Kidney capillary endothelial cell (primary cell): ENCODE measurements at regions not wholly inside any gene's neighbourhood (a gene's known extent, or its start where the extent isn't known, plus 50 kb on each side); places are given as distances from the start of the nearest gene placed in this dataset.
"Not testable (repeated sequence)": the region's sequence is repeated elsewhere in the genome, so short reads cannot be mapped to it uniquely, and the experiment has no call there.

Experiments used
- DNase-seq: peaks from one replicate; pipeline ENCODE4 v3.0.0-alpha.2; 2018; ENCODE audit warnings: low spot score

DNA sequence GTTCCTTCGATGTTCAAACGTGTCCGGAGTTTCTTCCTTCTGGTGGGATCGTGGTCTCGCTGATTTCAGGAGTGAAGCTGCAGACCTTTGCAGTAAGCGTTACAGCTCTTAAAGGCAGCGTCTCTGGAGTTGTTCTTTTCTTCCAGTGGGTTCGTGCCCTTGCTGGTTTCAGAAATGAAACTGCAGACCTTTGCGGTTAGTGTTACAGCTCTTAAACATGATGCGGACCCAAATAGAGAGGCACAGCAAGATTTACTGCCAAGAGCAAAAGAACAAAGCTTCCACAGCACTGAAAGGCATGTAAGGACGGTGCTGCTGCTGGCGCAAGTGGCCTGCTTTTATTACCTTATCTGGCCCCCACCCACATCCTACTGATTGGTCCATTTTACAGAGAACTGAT, 931.4 kb downstream of the IPMK start:
- DNase-seq: no peak

- DNase-seq: no peak
These were observed 933.2 kb downstream of the IPMK start for GRCh38 chr10:57334523-57334922.

DNA sequence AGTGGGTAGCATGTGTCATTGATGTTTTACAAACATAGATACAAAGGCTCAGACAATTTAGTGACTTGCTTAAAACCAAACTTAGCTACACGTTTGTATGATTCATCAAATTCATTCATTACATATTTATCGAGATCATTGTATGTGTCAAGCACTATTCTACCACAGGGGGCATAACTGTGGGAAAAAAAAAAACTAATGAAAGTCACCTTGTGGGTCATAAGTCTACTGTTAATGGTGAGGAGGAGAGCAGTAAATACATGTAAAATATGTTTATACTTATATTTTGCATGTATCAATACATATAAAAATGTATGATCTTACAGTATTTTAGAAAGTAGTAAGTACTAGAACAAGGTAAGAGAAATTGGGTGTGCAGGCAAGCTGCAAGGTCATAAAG, 933.8 kb downstream of the IPMK start:
- DNase-seq: no peak

DNA sequence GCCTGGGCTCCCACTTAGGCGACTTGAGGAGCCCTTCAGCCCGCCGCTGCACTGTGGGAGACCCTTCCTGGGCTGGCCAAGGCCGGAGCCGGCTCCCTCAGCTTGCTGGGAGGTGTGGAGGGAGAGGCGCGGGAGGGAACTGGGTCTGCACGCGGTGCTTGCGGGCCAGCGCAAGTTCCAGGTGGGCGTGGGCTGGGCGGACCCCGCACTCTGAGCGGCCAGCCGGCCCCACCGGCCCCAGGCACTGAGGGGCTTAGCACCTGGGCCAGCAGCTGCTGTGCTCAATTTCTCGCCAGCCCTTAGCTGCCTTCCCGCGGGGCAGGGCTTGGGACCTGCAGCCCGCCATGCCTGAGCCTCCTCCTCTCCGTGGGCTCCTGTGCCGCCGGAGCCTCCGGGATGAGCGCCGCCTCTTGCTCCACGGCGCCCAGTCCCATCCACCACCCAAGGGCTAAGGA, 946.3 kb downstream of the IPMK start:
- DNase-seq: not testable (repeated sequence)

GRCh38 chr10:57320416-57320815, 947.3 kb downstream of the IPMK start:
- DNase-seq: no peak

DNA sequence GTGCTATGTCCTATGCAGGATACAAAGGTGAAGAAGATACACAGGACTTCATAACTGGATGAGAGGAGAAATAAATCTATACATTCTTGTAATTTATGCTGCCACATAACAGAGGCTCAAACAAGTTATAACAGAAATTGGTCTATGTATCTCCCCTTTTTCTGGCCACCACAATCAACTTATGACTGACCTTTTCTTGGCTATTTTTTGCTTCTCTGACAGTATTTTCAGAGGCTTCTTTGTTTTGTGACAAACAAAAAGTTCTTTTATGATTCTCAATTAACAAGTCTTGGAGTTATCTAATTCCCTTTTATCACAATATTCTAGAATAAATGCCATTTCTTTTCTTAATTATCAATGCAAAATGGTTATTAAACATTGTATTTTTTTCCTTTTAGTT, 953.0 kb upstream of the ZWINT start:
- DNase-seq: no peak

DNA sequence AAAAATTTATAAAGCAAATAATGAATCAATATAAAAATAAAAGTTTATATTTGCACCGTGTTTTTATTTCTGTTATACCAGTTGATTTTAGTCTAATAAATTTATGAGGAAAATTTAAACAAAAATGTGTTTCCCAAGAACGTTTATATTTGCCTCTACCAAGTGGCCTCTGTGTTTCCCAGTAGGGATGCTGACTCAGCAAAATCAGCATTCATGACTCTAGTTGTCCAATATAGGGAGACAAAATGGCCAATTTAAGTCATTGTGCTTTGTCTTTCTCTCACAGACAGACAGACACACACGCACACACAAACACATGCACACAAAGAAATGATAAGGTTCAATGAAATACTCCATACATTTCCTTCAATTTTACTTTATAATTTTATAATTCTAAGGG, 942.5 kb upstream of the ZWINT start:
- no peak for DNase-seq

DNA sequence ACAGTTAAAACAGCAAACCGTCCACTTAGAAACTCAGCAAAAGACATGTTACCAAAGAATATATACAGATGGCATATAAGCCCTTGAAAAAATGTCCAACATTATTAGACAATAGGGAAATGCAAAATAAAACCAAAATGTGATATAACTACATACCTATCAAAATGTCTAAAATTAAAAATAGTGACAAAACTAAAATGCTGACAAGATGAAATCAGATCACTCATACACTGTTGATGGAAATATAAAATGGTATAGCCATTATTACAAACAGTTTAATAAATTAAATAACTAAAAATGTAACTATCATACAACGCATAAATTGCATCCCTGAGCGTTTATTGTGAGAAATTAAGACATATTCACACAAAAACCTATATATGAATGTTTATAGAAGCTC, 939.7 kb upstream of the ZWINT start:
- no peak for DNase-seq

DNA sequence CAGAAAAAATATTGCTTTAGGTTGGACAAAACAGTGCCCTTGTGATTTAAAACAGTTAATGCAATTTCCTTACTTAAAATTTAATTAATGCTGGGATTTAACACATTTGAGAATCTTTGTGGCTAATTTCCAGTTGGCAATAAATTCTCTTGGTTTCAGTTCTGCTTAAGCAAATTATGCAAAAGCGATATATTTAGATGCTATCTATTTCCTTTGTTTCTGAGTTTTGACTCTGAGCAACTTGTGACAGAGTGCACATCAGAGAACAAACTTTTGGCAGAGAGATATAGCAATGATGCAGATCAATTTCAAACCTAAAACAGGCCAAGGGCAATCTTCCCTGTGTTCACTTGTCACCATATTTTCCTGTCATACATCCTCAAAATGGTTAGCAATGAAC, 933.6 kb upstream of the ZWINT start:
- no peak for DNase-seq

DNA sequence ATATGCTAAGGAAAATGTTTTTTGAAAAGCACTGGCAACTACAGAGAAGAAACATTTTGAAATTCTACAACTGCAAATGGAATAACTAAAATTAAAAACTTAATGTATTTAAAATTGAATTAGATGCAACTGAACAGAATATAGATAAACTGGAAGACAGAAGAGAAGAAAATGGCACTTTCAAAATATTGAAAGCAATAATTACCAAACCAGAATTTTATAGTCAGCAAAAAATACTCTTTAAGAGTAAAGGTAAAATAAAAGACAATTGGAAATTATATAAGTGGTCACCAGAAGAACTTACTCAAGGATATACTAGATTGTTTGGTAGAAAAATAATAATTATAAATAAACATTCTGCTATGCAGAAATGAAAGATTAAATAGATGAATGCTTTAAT, 927.7 kb upstream of the ZWINT start:
- no peak for DNase-seq

GRCh38 chr10:57262892-57263291, 901.8 kb upstream of the ZWINT start:
- no peak for DNase-seq

DNA sequence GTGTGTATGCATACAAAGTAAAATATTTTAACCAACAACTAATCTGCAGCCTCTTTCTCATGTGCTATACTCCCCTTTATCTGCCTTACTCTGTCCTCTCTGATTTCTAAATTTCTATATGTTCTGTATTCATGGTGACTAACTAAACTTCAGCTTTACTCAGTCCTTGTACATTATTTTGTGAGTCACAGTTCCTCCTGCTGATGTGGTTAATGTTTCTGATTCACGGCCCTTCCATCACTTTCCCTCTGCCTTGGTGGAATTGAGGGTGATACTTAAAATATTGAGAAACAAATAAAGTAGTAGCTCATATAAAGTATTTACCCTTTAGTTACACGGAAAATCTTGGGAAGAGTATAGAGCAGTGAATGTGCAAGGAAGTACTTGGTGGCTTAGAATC, 899.1 kb upstream of the ZWINT start:
- no peak for DNase-seq

GRCh38 chr10:57249615-57250281, 888.7 kb upstream of the ZWINT start:
- DNase-seq: no peak

DNA sequence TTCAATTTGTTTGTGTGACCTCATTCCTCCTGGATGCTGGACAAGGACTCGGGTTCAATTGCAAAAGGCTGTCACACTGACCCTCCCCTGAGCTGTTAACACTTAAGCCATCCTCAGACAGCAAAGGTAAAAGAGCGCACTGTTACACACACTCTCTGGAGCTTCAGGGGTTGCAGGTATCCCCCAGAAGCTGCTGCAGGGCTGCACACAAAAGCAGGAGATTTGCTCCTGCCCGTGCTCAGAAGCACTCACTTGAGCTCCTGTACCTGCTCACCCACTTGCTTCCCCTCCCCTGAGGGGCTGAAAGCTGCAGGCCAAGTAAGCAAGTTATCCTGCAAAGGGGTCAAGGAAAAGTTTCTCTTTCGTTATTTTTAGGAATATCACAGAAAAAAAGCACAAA, 886.2 kb upstream of the ZWINT start:
- no peak for DNase-seq

DNA sequence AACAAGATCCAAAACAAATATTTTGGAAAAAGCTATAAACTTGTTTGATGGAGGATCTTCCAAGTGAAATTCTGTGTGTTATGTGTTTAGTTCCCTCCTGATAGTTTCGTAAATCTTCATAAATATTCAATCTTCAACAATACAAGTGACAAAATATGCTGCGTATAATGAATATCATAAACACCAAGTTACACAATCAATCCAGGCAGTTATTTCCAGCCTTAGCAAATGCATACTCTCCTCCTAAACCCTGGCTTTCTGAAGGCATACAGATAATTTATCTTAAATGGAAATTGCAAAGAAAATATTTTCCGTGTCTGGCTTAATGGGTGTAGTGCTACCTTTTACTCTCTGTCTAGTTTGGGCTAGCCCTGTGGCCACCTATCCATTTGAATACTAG, 864.9 kb upstream of the ZWINT start:
- no peak for DNase-seq

- DNase-seq: no peak
These were observed 863.8 kb upstream of the ZWINT start for GRCh38 chr10:57224811-57225210.

- DNase-seq: no peak
These were observed 861.5 kb upstream of the ZWINT start for GRCh38 chr10:57222603-57223002.

GRCh38 chr10:57222129-57222528, 861.1 kb upstream of the ZWINT start:
- DNase-seq: no peak

- DNase-seq: no peak
These were observed 860.6 kb upstream of the ZWINT start for GRCh38 chr10:57221674-57222073.

DNA sequence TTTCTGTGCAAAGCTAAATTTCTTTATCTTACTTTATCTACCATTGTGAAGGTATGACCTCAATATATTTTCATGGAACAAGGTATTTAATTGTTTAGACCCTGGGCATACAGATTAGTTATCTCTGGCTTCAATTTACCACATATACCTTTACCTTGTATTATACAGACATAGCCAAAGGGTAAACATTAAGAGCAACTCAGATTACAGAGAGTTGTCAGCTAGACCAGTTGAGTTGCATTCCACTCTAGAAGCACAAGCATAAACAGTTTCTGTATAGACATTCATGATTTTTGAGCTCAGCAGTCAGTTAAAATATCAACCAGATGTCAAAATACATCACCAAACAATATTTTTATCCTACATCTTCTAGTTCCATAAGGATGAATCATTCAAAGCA, 857.3 kb upstream of the ZWINT start:
- DNase-seq: no peak

DNA sequence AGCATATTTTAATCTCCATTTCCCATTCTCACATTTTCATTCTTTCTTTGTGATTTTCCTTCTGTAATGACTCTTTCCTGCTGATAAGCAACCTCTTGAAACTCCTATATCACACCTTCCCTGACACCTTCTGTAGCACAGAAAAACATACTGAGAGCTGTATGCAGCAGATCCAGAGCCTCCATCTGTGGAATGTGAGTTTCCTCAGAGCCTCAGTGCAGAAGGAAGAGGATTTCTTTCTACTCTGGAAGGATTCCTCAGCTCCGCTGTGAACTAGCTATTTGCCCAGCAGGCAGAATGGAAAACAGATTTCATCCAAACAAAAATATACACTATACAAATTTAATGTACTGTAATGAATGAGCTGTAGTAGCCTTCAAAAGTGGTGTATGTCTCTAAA, 841.3 kb upstream of the ZWINT start:
- no peak for DNase-seq

GRCh38 chr10:57188846-57189245, 827.8 kb upstream of the ZWINT start:
- no peak for DNase-seq

DNA sequence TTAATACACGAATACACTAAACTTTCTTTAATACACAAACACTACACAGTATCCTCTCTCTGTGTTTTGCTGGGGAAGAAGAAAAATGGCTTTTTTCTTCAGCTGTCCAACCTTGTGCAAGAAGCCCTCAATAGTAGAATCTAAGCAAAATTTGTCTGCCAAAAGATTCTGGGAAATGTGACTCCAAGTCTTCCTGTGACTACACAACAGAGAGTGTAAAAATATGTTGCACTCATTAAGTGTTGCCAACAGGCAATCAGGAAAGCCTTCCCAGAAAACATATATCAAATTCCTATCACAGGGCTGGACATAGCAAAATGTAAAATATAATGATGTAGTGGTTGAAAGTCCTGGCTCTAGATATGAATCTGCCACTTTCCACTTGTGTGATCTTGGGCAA, 825.1 kb upstream of the ZWINT start:
- no peak for DNase-seq

GRCh38 chr10:57169597-57169996, 808.5 kb upstream of the ZWINT start:
- no peak for DNase-seq
